ENCODE measurements at regions not wholly inside any gene's neighbourhood (a gene's known extent, or its start where the extent isn't known, plus 50 kb on each side); places are given as distances from the start of the nearest gene placed in this dataset.

GRCh38 chr9:28232686-28233085 is 659.4 kb upstream of the C9orf72 start:
- no peak overlapping the region for H3K4me3 Mint-ChIP-seq
- peaks cover 15% of the 10 kb centered on the region for H3K9me3 Mint-ChIP-seq
- ATAC-seq (no peak), DNase-seq (no peak)
- H3K36me3 Mint-ChIP-seq (ENCODE audit: insufficient read depth) = no peaks in the 10 kb centered on the region
- no peaks in the 10 kb centered on the region for H3K27me3 Mint-ChIP-seq (ENCODE audit: low read depth)
- H3K4me1 Mint-ChIP-seq (ENCODE audit: low read depth) = no peaks in the 10 kb centered on the region

GRCh38 chr9:28234133-28234893 is 661.0 kb upstream of the C9orf72 start:
- ATAC-seq (no peak), DNase-seq (no peak)
- no peaks in the 10 kb centered on the region for H3K36me3 Mint-ChIP-seq (ENCODE audit: insufficient read depth)
- peaks cover 28% of the 10 kb centered on the region for H3K9me3 Mint-ChIP-seq
- no peaks in the 10 kb centered on the region for H3K4me1 Mint-ChIP-seq (ENCODE audit: low read depth)
- H3K27me3 Mint-ChIP-seq (ENCODE audit: low read depth) = no peaks in the 10 kb centered on the region
- no peak overlapping the region for H3K4me3 Mint-ChIP-seq

- H3K9me3 Mint-ChIP-seq = peaks cover 28% of the 10 kb centered on the region
- H3K27me3 Mint-ChIP-seq (ENCODE audit: low read depth) = no peaks in the 10 kb centered on the region
- DNase-seq = no peak
- no peak for ATAC-seq
- no peak overlapping the region for H3K4me3 Mint-ChIP-seq
- no peaks in the 10 kb centered on the region for H3K36me3 Mint-ChIP-seq (ENCODE audit: insufficient read depth)
- no peaks in the 10 kb centered on the region for H3K4me1 Mint-ChIP-seq (ENCODE audit: low read depth)
Measured at GRCh38 chr9:28234894-28235277, 661.6 kb upstream of the C9orf72 start.

GRCh38 chr9:28249424-28249823 is 676.1 kb upstream of the C9orf72 start:
- no peaks in the 10 kb centered on the region for H3K36me3 Mint-ChIP-seq (ENCODE audit: insufficient read depth)
- DNase-seq (no peak), ATAC-seq (no peak)
- H3K9me3 Mint-ChIP-seq = peaks cover 12% of the 10 kb centered on the region
- no peak overlapping the region for H3K4me3 Mint-ChIP-seq
- H3K27me3 Mint-ChIP-seq (ENCODE audit: low read depth) = no peaks in the 10 kb centered on the region
- no peaks in the 10 kb centered on the region for H3K4me1 Mint-ChIP-seq (ENCODE audit: low read depth)

GRCh38 chr9:28255174-28255573 is 681.9 kb upstream of the C9orf72 start:
- no peaks in the 10 kb centered on the region for H3K27me3 Mint-ChIP-seq (ENCODE audit: low read depth)
- H3K36me3 Mint-ChIP-seq (ENCODE audit: insufficient read depth) = no peaks in the 10 kb centered on the region
- H3K4me3 Mint-ChIP-seq = no peak overlapping the region
- ATAC-seq (no peak), DNase-seq (no peak)
- no peaks in the 10 kb centered on the region for H3K4me1 Mint-ChIP-seq (ENCODE audit: low read depth)
- H3K9me3 Mint-ChIP-seq = peaks cover 4% of the 10 kb centered on the region

- no peaks in the 10 kb centered on the region for H3K36me3 Mint-ChIP-seq (ENCODE audit: insufficient read depth)
- DNase-seq (no peak), ATAC-seq (no peak)
- H3K9me3 Mint-ChIP-seq = peaks cover 4% of the 10 kb centered on the region
- no peaks in the 10 kb centered on the region for H3K4me1 Mint-ChIP-seq (ENCODE audit: low read depth)
- H3K4me3 Mint-ChIP-seq = no peak overlapping the region
- no peaks in the 10 kb centered on the region for H3K27me3 Mint-ChIP-seq (ENCODE audit: low read depth)
Measured at GRCh38 chr9:28260330-28260729, 687.0 kb upstream of the C9orf72 start.

GRCh38 chr9:28264368-28264767 is 691.1 kb upstream of the C9orf72 start:
- Mint-ChIP-seq H3K9me3 (peaks cover 9% of the 10 kb centered on the region), H3K4me1 (ENCODE audit: low read depth) (no peaks in the 10 kb centered on the region), H3K4me3 (no peak overlapping the region), H3K27me3 (ENCODE audit: low read depth) (no peaks in the 10 kb centered on the region), H3K36me3 (ENCODE audit: insufficient read depth) (no peaks in the 10 kb centered on the region)
- DNase-seq = no peak
- no peak for ATAC-seq

- Mint-ChIP-seq H3K4me1 (ENCODE audit: low read depth) (no peaks in the 10 kb centered on the region), H3K9me3 (peaks cover 11% of the 10 kb centered on the region), H3K27me3 (ENCODE audit: low read depth) (no peaks in the 10 kb centered on the region), H3K36me3 (ENCODE audit: insufficient read depth) (no peaks in the 10 kb centered on the region), H3K4me3 (no peak overlapping the region)
- no peak for DNase-seq
- ATAC-seq = no peak
Measured at GRCh38 chr9:28267351-28267750, 694.1 kb upstream of the C9orf72 start.

- H3K27me3 Mint-ChIP-seq (ENCODE audit: low read depth) = no peaks in the 10 kb centered on the region
- no peaks in the 10 kb centered on the region for H3K4me1 Mint-ChIP-seq (ENCODE audit: low read depth)
- DNase-seq = no peak
- H3K36me3 Mint-ChIP-seq (ENCODE audit: insufficient read depth) = no peaks in the 10 kb centered on the region
- ATAC-seq = no peak
- no peak overlapping the region for H3K4me3 Mint-ChIP-seq
- peaks cover 18% of the 10 kb centered on the region for H3K9me3 Mint-ChIP-seq
Measured at GRCh38 chr9:28270156-28270555, 696.9 kb upstream of the C9orf72 start.

GRCh38 chr9:28272127-28272526 is 698.8 kb upstream of the C9orf72 start:
- H3K36me3 Mint-ChIP-seq (ENCODE audit: insufficient read depth) = no peaks in the 10 kb centered on the region
- ATAC-seq (no peak), DNase-seq (no peak)
- no peaks in the 10 kb centered on the region for H3K4me1 Mint-ChIP-seq (ENCODE audit: low read depth)
- H3K27me3 Mint-ChIP-seq (ENCODE audit: low read depth) = no peaks in the 10 kb centered on the region
- H3K4me3 Mint-ChIP-seq = no peak overlapping the region
- peaks cover 21% of the 10 kb centered on the region for H3K9me3 Mint-ChIP-seq

GRCh38 chr9:28287455-28287854 is 714.2 kb upstream of the C9orf72 start:
- Mint-ChIP-seq H3K36me3 (ENCODE audit: insufficient read depth) (no peaks in the 10 kb centered on the region), H3K4me1 (ENCODE audit: low read depth) (no peaks in the 10 kb centered on the region), H3K4me3 (no peak overlapping the region), H3K27me3 (ENCODE audit: low read depth) (no peaks in the 10 kb centered on the region), H3K9me3 (no peaks in the 10 kb centered on the region)
- ATAC-seq (no peak), DNase-seq (no peak)

- Mint-ChIP-seq H3K27me3 (ENCODE audit: low read depth) (no peaks in the 10 kb centered on the region), H3K36me3 (ENCODE audit: insufficient read depth) (no peaks in the 10 kb centered on the region), H3K4me3 (no peak overlapping the region), H3K4me1 (ENCODE audit: low read depth) (no peaks in the 10 kb centered on the region), H3K9me3 (no peaks in the 10 kb centered on the region)
- DNase-seq (no peak), ATAC-seq (no peak)
Measured at GRCh38 chr9:28289746-28290145, 716.5 kb upstream of the C9orf72 start.

GRCh38 chr9:28293369-28294090 is 720.2 kb upstream of the C9orf72 start:
- H3K36me3 Mint-ChIP-seq (ENCODE audit: insufficient read depth) = no peaks in the 10 kb centered on the region

GRCh38 chr9:28301281-28301680 is 728.0 kb upstream of the C9orf72 start:
- Mint-ChIP-seq H3K36me3 (ENCODE audit: insufficient read depth) (no peaks in the 10 kb centered on the region), H3K9me3 (peaks cover 3% of the 10 kb centered on the region), H3K27me3 (ENCODE audit: low read depth) (no peaks in the 10 kb centered on the region), H3K4me3 (no peak overlapping the region), H3K4me1 (ENCODE audit: low read depth) (no peaks in the 10 kb centered on the region)
- ATAC-seq (no peak), DNase-seq (no peak)

More at GRCh38 chr9:28293369-28294090, 720.2 kb upstream of the C9orf72 start:
- DNase-seq (no peak), ATAC-seq (no peak)
- H3K9me3 Mint-ChIP-seq = no peaks in the 10 kb centered on the region
- no peaks in the 10 kb centered on the region for H3K4me1 Mint-ChIP-seq (ENCODE audit: low read depth)
- H3K4me3 Mint-ChIP-seq = no peak overlapping the region
- no peaks in the 10 kb centered on the region for H3K27me3 Mint-ChIP-seq (ENCODE audit: low read depth)

- DNase-seq (no peak), ATAC-seq (no peak)
- H3K27me3 Mint-ChIP-seq (ENCODE audit: low read depth) = no peaks in the 10 kb centered on the region
- no peaks in the 10 kb centered on the region for H3K4me1 Mint-ChIP-seq (ENCODE audit: low read depth)
- H3K4me3 Mint-ChIP-seq = no peak overlapping the region
- H3K9me3 Mint-ChIP-seq = peaks cover 5% of the 10 kb centered on the region
- H3K36me3 Mint-ChIP-seq (ENCODE audit: insufficient read depth) = no peaks in the 10 kb centered on the region
Measured at GRCh38 chr9:28317745-28318144, 744.5 kb upstream of the C9orf72 start.

All from activated T-cell treated with anti-CD3 and anti-CD28 coated beads, Interleukin-2, amount 50 U/mL, for 4 hours (primary cell).